HG03571 (cell line): ENCODE measurements at regions not wholly inside any gene's neighbourhood (a gene's known extent, or its start where the extent isn't known, plus 50 kb on each side); places are given as distances from the start of the nearest gene placed in this dataset.

Source experiments
- ATAC-seq: cut with Tn5 transposase; IDR thresholded peaks from one replicate; pipeline ENCODE4 v1.9.1; 2021; ENCODE audit not compliant: unreplicated experiment

GRCh38 chrX:40485973-40486372 is 94.8 kb upstream of the ATP6AP2 start:
- ATAC-seq, result no peak

- no peak for ATAC-seq
These were observed 95.5 kb upstream of the ATP6AP2 start for GRCh38 chrX:40485102-40485826.

GRCh38 chrX:40484408-40485091 is 96.2 kb upstream of the ATP6AP2 start:
- ATAC-seq, result no peak

- no peak for ATAC-seq
These were observed 97.3 kb upstream of the ATP6AP2 start for GRCh38 chrX:40483502-40483901.

GRCh38 chrX:40479777-40480318 is 100.9 kb upstream of the ATP6AP2 start:
- ATAC-seq, result no peak

- ATAC-seq, result no peak
These were observed 102.2 kb upstream of the ATP6AP2 start for GRCh38 chrX:40478474-40479065.

GRCh38 chrX:40476958-40477357 is 103.8 kb upstream of the ATP6AP2 start:
- ATAC-seq, result no peak

GRCh38 chrX:40474645-40475044 is 106.1 kb upstream of the ATP6AP2 start:
- ATAC-seq, result no peak

- no peak for ATAC-seq
These were observed 106.6 kb upstream of the ATP6AP2 start for GRCh38 chrX:40474205-40474626.

- no peak for ATAC-seq
These were observed 107.1 kb upstream of the ATP6AP2 start for GRCh38 chrX:40473460-40474204.

GRCh38 chrX:40471965-40472648 is 108.7 kb upstream of the ATP6AP2 start:
- no peak for ATAC-seq

GRCh38 chrX:40470830-40471429 is 109.8 kb upstream of the ATP6AP2 start:
- ATAC-seq, result no peak

GRCh38 chrX:40469316-40469715 is 111.5 kb upstream of the ATP6AP2 start:
- ATAC-seq, result no peak

GRCh38 chrX:40468033-40468846 is 112.5 kb upstream of the ATP6AP2 start:
- no peak for ATAC-seq

GRCh38 chrX:40467454-40467853 is 113.3 kb upstream of the ATP6AP2 start:
- ATAC-seq, result no peak

- no peak for ATAC-seq
These were observed 114.8 kb upstream of the ATP6AP2 start for GRCh38 chrX:40465735-40466551.

- no peak for ATAC-seq
These were observed 118.0 kb upstream of the ATP6AP2 start for GRCh38 chrX:40462795-40463194.

GRCh38 chrX:40460926-40461325 is 119.8 kb upstream of the ATP6AP2 start:
- no peak for ATAC-seq
